Right atrium auricular region (tissue), 2 donors: ENCODE measurements at regions not wholly inside any gene's neighbourhood (a gene's known extent, or its start where the extent isn't known, plus 50 kb on each side); places are given as distances from the start of the nearest gene placed in this dataset.

ENCODE experiments used
- DNase-seq: peaks from one replicate; pipeline ENCODE4 v3.0.0-alpha.2; 2019; ENCODE audit warnings: low spot score
- H3K27ac ChIP-seq, 2 donors: fragments of 200-600 bp; sonication (generic); 1 replicate in 1 of 2; 2 replicates in 1 of 2; pipeline ENCODE4 v1.5.1; 2016 to 2019
- H3K27me3 ChIP-seq, 2 donors: fragments of 200-600 bp; sonication (generic); one replicate each; pipeline versions ENCODE4 v1.5.1 to v1.6.0; 2017 to 2019
- H3K36me3 ChIP-seq: fragments of 200-600 bp; sonication (generic); one replicate; pipeline ENCODE4 v1.5.1; 2016
- H3K4me1 ChIP-seq, 2 donors: fragments of 200-600 bp; sonication (generic); one replicate each; pipeline versions ENCODE4 v1.5.1 to v1.6.0; 2017 to 2019
- H3K4me3 ChIP-seq, 2 donors: fragments of 200-600 bp; sonication (generic); 1 replicate in 1 of 2; 2 replicates in 1 of 2; pipeline ENCODE4 v1.5.1; 2017 to 2019; ENCODE audit warnings: mild to moderate bottlenecking in 1 of 2, moderate library complexity in 1 of 2
- H3K9me3 ChIP-seq, 2 donors: fragments of 200-600 bp; sonication (generic); one replicate each; pipeline ENCODE4 v1.5.1; 2019
- CTCF ChIP-seq, 2 donors: fragments of 200-600 bp; sonication (generic); IDR thresholded peaks; one replicate each; pipeline ENCODE4 v1.5.1; 2019; ENCODE audit warnings: antibody characterized with exemption in 2 of 2

- Histone ChIP-seq H3K9me3 (no peaks in the 10 kb centered on the region), H3K27ac (no peak overlapping the region)
- TF ChIP-seq CTCF (IDR thresholded peaks at IDR 0.05) = no peak
Observed at GRCh38 chr5:74480201-74480600, 160.3 kb downstream of the ENC1 start.

DNA sequence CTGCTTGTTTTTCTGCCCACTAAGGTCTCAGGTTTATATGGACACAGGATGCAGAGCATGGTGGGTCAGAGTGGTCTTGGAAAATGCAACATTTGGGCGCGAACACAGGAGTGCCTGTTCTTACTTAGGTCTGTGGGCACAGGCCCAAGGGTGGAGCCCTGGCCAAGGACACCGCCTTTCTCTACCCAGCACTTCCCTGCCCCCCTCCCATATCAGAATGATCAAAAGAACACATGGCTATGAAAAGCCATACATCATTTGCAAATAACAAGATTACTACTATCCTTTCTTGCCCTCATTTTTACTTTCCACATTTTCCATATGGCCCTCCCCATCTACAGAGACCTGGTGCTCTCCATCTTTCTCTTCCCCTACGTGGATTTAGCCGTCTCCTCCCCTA lies 162.2 kb downstream of the ENC1 start:
- DNase-seq = no peak
- H3K27me3 ChIP-seq = no peaks in the 10 kb centered on the region
- TF ChIP-seq CTCF (IDR thresholded peaks at IDR 0.05) = no peak

More at GRCh38 chr5:74480201-74480600, 160.3 kb downstream of the ENC1 start:
- no peaks in the 10 kb centered on the region for H3K27me3 ChIP-seq
- H3K4me3 ChIP-seq = no peak overlapping the region
- H3K36me3 ChIP-seq = no peaks in the 10 kb centered on the region
- DNase-seq = no peak
- no peaks in the 10 kb centered on the region for H3K4me1 ChIP-seq

GRCh38 chr5:74477761-74478160 lies 162.8 kb downstream of the ENC1 start:
- Histone ChIP-seq H3K9me3 (no peaks in the 10 kb centered on the region), H3K4me1 (no peaks in the 10 kb centered on the region), H3K27ac (no peak overlapping the region), H3K4me3 (no peak overlapping the region), H3K36me3 (no peaks in the 10 kb centered on the region), H3K27me3 (no peaks in the 10 kb centered on the region)
- no peak for DNase-seq
- no peak for TF ChIP-seq CTCF (IDR thresholded peaks at IDR 0.05)

More for the DNA sequence above, 162.2 kb downstream of the ENC1 start:
- no peak overlapping the region for H3K4me3 ChIP-seq
- no peaks in the 10 kb centered on the region for H3K9me3 ChIP-seq
- H3K36me3 ChIP-seq = no peaks in the 10 kb centered on the region
- H3K4me1 ChIP-seq = no peaks in the 10 kb centered on the region
- no peak overlapping the region for H3K27ac ChIP-seq

GRCh38 chr5:74476819-74477453 lies 163.6 kb downstream of the ENC1 start:
- Histone ChIP-seq H3K27ac (no peak overlapping the region), H3K4me1 (no peaks in the 10 kb centered on the region), H3K27me3 (no peaks in the 10 kb centered on the region), H3K4me3 (no peak overlapping the region), H3K9me3 (no peaks in the 10 kb centered on the region), H3K36me3 (no peaks in the 10 kb centered on the region)
- DNase-seq = no peak
- TF ChIP-seq CTCF (IDR thresholded peaks at IDR 0.05) = no peak

- H3K4me1 ChIP-seq = no peaks in the 10 kb centered on the region
- no peak for DNase-seq
- no peaks in the 10 kb centered on the region for H3K9me3 ChIP-seq
- no peak overlapping the region for H3K27ac ChIP-seq
- no peaks in the 10 kb centered on the region for H3K36me3 ChIP-seq
- H3K4me3 ChIP-seq = no peak overlapping the region
- no peak for TF ChIP-seq CTCF (IDR thresholded peaks at IDR 0.05)
- no peaks in the 10 kb centered on the region for H3K27me3 ChIP-seq
Observed at GRCh38 chr5:74476046-74476818, 164.3 kb downstream of the ENC1 start.
